C4-2B (cell line): ENCODE measurements at regions not wholly inside any gene's neighbourhood (a gene's known extent, or its start where the extent isn't known, plus 50 kb on each side); places are given as distances from the start of the nearest gene placed in this dataset.

Source experiments
- ZFX ChIP-seq: fragments of 450-650 bp; IDR thresholded peaks from 2 replicates; pipeline ENCODE4 v1.6.1; 2017
- TF ChIP-seq, protein P1 (sequence below): fragments of 450-650 bp; conservative IDR thresholded peaks from 2 replicates; pipeline ENCODE4 v1.5.1; 2017; ENCODE audit warnings: mild to moderate bottlenecking

DNA sequence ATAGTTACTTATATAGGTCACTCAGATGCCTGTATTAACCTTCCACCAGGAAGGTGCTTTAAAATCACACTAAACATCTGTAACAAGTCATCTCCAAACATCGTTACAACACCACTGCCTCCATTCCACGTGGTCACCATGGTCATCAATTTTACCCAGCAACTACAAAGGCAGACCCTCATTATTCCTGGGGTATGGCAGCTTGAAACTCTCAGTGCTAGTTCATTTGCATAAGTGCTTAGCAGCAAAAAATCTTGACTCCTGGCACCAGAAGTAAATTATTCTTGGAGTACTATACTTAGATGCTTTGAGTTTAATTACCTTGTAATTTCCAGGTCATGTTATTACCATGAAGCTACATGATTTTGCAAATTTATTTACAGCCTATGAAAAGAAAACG is 250.6 kb downstream of the KBTBD8 start:
- TF ChIP-seq, protein P1, sequence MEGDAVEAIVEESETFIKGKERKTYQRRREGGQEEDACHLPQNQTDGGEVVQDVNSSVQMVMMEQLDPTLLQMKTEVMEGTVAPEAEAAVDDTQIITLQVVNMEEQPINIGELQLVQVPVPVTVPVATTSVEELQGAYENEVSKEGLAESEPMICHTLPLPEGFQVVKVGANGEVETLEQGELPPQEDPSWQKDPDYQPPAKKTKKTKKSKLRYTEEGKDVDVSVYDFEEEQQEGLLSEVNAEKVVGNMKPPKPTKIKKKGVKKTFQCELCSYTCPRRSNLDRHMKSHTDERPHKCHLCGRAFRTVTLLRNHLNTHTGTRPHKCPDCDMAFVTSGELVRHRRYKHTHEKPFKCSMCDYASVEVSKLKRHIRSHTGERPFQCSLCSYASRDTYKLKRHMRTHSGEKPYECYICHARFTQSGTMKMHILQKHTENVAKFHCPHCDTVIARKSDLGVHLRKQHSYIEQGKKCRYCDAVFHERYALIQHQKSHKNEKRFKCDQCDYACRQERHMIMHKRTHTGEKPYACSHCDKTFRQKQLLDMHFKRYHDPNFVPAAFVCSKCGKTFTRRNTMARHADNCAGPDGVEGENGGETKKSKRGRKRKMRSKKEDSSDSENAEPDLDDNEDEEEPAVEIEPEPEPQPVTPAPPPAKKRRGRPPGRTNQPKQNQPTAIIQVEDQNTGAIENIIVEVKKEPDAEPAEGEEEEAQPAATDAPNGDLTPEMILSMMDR: no peak
- no peak for TF ChIP-seq ZFX
